ENCODE measurements at regions not wholly inside any gene's neighbourhood (a gene's known extent, or its start where the extent isn't known, plus 50 kb on each side); places are given as distances from the start of the nearest gene placed in this dataset.

DNA sequence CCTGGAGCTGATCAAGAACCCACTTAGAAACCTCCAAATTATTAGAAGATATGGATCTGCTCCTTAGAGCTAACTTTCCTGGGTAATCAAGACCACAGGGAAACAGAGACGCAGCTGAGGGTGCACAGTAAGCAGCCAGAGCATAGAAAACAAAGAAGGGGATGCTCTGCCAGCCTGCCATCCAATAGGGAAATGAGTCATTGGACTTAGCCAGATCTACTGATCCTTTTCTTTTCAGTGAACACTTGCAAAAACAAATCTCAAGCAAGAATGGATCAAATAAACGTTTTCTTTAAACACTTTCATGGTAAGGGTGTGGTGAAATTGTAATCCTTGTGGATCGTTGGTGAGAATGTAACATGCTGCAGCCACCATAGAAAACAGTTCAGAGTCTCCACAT is 474.0 kb downstream of the LTN1 start:
- TF ChIP-seq CTCF (IDR thresholded peaks at IDR 0.05) = no peak
- H3K4me3 ChIP-seq = no peak overlapping the region
- H3K27ac ChIP-seq = peak overlapping the region in 2 of 10 donors; percentile 16 to 26
- intact Hi-C loops (cut with DNase I) = loop anchor here in 8 of 10 donors (2.0 to 10.0 kb wide), 8 partner anchors 116 to 1674 kb away; partner anchors contain the start of gene ADAMTS1 (in 1 of the 8)
- H3K4me1 ChIP-seq = peaks cover 0 to 39% (median 20%) of the 10 kb centered on the region in 9 donors
- DNase-seq (no peak), ATAC-seq (no peak)
- H3K27me3 ChIP-seq = no peaks in the 10 kb centered on the region
- no peaks in the 10 kb centered on the region for H3K36me3 ChIP-seq
- H3K9me3 ChIP-seq = no peaks in the 10 kb centered on the region
- WGBS, 2 donors = 72 to 89% methylated on average over 3 of the region's 3 CpGs

DNA sequence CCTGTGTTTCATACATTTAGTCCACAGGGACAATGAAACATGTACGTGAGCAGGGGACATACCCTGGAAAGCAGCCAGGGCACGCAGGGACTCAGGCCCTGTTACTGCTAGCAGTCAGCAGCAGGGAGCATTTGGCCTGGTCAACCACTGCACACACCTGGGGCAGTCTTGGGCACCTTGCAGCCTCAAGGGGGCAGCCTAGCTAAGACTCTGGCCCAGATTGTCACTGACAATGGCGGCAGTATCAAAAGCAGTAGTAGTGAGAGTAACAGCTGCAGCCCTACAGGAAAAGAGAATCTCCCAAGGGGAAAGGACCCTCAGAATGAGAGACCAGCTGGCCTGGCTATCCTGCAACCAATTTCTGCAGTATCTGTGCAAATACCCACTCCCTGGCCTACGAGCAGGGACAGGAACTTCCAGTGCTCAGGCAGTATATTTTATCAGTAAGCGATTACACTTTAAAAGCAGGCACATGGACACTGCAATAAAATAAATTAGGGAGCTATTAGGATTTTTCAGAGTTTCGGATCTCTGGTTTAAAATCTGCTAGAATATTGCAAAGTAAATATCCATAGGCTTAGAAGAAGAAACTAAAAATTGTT is 475.6 kb downstream of the LTN1 start:
- H3K27me3 ChIP-seq = no peaks in the 10 kb centered on the region
- intact Hi-C loops (cut with DNase I) = loop anchor here in 8 of 10 donors (1.0 to 10.0 kb wide), 8 partner anchors 172 to 1672 kb away; partner anchors contain the start of gene ADAMTS1 (in 1 of the 8)
- 26 to 30% methylated on average over 6 of the region's 6 CpGs for WGBS, 2 donors
- ATAC-seq (peak; percentile 92 to 97 (median 95)), DNase-seq (peak; percentile 65 to 74)
- H3K27ac ChIP-seq = peak overlapping the region in 2 of 10 donors; percentile 4 to 53
- peaks cover 0 to 34% (median 16%) of the 10 kb centered on the region in 9 donors for H3K4me1 ChIP-seq
- no peaks in the 10 kb centered on the region for H3K9me3 ChIP-seq
- no peaks in the 10 kb centered on the region for H3K36me3 ChIP-seq
- peak; percentile 53 to 86 (median 71) for TF ChIP-seq CTCF (IDR thresholded peaks at IDR 0.05)
- H3K4me3 ChIP-seq = peak overlapping the region in 1 of 10 donors; percentile 11

- Histone ChIP-seq H3K36me3 (no peaks in the 10 kb centered on the region), H3K27me3 (no peaks in the 10 kb centered on the region), H3K9me3 (no peaks in the 10 kb centered on the region), H3K4me1 (peaks cover 0 to 32% (median 13%) of the 10 kb centered on the region in 9 donors), H3K4me3 (no peak overlapping the region), H3K27ac (peak overlapping the region in 1 of 10 donors; percentile 33)
- ATAC-seq (no peak), DNase-seq (no peak)
- TF ChIP-seq CTCF (IDR thresholded peaks at IDR 0.05) = no peak
- WGBS, 2 donors = 82 to 87% methylated on average over 1 of the region's 1 CpG
- intact Hi-C loops (cut with DNase I) = loop anchor here in 8 of 10 donors (2.0 to 10.0 kb wide), 7 partner anchors 171 to 1671 kb away; partner anchors contain the start of gene ADAMTS1 (in 1 of the 8)
Observed at GRCh38 chr21:28516021-28516420, 476.7 kb downstream of the LTN1 start.

- ATAC-seq (peak in 1 of 8 donors; percentile 38), DNase-seq (no peak)
- no peak overlapping the region for H3K4me3 ChIP-seq
- 5 to 12% methylated on average over 1 of the region's 1 CpG for WGBS, 2 donors
- peaks cover 0 to 43% (median 12%) of the 10 kb centered on the region in 9 donors for H3K4me1 ChIP-seq
- intact Hi-C loops (cut with DNase I) = loop anchor here in 5 of 10 donors (5.0 to 10.0 kb wide), 6 partner anchors 169 to 1669 kb away; partner anchors contain the start of gene ADAMTS1 (in 1 of the 5)
- no peaks in the 10 kb centered on the region for H3K27me3 ChIP-seq
- no peaks in the 10 kb centered on the region for H3K9me3 ChIP-seq
- H3K27ac ChIP-seq = peak overlapping the region in 5 of 10 donors; percentile 20 to 56 (median 26)
- no peaks in the 10 kb centered on the region for H3K36me3 ChIP-seq
- TF ChIP-seq CTCF (IDR thresholded peaks at IDR 0.05) = no peak
Observed at GRCh38 chr21:28513428-28513827, 479.2 kb downstream of the LTN1 start.

Measured in heart right ventricle (tissue), 16 donors.